Omental fat pad (tissue), 3 donors: ENCODE measurements at regions not wholly inside any gene's neighbourhood (a gene's known extent, or its start where the extent isn't known, plus 50 kb on each side); places are given as distances from the start of the nearest gene placed in this dataset.

Experiments used
- ATAC-seq: fragments of 150-250 bp; one replicate; pipeline ENCODE4 v1.9.1; 2016; ENCODE audit warnings: mild to moderate bottlenecking, moderate library complexity; ENCODE audit not compliant: low FRiP score
- DNase-seq: peaks from one replicate; pipeline ENCODE4 v3.0.0-alpha.2; 2019; ENCODE audit warnings: low spot score
- TF ChIP-seq, protein P1 (sequence below), 3 donors: fragments of 450-650 bp; IDR thresholded peaks; one replicate each; pipeline ENCODE4 v1.5.1; 2016 to 2017; ENCODE audit warnings: antibody characterized with exemption in 3 of 3, mild to moderate bottlenecking in 3 of 3, moderate library complexity in 2 of 3

DNA sequence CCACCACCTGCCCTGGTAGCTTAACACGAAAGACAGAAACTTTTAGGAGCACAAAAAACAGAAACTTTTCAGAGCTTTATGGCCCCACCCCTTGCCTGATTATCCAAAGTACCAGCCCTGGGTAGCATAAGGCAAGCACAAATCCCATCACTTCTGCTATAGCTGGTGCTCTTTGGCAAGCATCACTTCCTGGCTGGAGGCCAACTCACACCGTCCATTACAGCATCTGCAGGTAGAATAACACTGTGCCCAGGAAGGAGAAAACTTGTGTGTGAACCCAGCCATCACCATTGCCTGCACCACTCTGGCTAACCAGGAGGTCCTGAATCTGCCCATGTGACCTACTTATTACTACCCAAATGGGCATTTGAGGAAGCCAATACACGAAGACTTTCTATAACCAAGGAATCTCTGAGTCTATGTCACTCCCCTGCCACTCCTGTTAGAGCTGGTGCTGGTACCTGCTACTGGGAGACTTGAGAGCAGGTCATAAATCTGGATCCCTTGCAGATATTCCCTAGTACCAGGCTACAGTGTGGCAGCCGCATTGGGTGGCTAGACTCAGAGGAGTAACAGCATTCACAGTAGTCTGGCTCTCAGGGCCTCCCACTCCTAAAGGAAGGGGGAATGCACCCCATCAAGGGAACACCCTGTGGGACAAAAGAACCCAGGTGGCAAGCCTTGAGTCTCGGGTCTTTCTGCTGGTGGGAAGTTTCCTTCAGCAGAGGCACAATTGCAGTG lies 73.3 kb upstream of the AKAP13 start:
- DNase-seq (no peak), ATAC-seq (no peak)
- TF ChIP-seq, protein P1, sequence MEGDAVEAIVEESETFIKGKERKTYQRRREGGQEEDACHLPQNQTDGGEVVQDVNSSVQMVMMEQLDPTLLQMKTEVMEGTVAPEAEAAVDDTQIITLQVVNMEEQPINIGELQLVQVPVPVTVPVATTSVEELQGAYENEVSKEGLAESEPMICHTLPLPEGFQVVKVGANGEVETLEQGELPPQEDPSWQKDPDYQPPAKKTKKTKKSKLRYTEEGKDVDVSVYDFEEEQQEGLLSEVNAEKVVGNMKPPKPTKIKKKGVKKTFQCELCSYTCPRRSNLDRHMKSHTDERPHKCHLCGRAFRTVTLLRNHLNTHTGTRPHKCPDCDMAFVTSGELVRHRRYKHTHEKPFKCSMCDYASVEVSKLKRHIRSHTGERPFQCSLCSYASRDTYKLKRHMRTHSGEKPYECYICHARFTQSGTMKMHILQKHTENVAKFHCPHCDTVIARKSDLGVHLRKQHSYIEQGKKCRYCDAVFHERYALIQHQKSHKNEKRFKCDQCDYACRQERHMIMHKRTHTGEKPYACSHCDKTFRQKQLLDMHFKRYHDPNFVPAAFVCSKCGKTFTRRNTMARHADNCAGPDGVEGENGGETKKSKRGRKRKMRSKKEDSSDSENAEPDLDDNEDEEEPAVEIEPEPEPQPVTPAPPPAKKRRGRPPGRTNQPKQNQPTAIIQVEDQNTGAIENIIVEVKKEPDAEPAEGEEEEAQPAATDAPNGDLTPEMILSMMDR (IDR thresholded peaks at IDR 0.05) = no peak

- TF ChIP-seq, protein P1 (IDR thresholded peaks at IDR 0.05) = no peak
- no peak for DNase-seq
- no peak for ATAC-seq
Observed at GRCh38 chr15:85307687-85308045, 72.7 kb upstream of the AKAP13 start.

GRCh38 chr15:85311647-85312046 lies 68.8 kb upstream of the AKAP13 start:
- DNase-seq = no peak
- ATAC-seq = no peak
- TF ChIP-seq, protein P1 (IDR thresholded peaks at IDR 0.05) = no peak

- DNase-seq (no peak), ATAC-seq (peak; percentile 41)
- TF ChIP-seq, protein P1 (IDR thresholded peaks at IDR 0.05) = no peak
Observed at GRCh38 chr15:85312486-85312885, 67.9 kb upstream of the AKAP13 start.

GRCh38 chr15:85312929-85313331 lies 67.5 kb upstream of the AKAP13 start:
- TF ChIP-seq, protein P1 (IDR thresholded peaks at IDR 0.05) = no peak

DNA sequence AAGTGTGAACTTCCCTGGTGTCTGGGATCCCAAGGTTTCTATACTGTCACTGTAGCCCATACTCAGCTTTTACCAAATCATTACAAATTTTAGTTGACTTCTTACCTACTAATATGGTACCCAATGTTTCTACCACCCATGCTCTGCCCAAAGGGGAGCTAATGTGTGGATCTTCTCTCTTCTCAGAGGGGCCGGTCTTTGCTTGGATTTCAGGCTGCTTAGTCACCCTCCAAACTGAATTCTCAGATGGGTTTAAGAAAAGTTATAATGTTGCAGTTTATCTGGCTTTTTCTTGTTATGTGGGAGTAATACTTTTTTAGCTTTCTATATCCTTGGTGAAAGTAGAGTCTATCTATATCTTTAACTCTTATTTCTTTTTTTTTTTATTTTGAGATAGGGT lies 67.1 kb upstream of the AKAP13 start:
- TF ChIP-seq, protein P1 (IDR thresholded peaks at IDR 0.05) = no peak
- ATAC-seq (no peak), DNase-seq (no peak)

More at GRCh38 chr15:85312929-85313331, 67.5 kb upstream of the AKAP13 start:
- DNase-seq (no peak), ATAC-seq (no peak)

DNA sequence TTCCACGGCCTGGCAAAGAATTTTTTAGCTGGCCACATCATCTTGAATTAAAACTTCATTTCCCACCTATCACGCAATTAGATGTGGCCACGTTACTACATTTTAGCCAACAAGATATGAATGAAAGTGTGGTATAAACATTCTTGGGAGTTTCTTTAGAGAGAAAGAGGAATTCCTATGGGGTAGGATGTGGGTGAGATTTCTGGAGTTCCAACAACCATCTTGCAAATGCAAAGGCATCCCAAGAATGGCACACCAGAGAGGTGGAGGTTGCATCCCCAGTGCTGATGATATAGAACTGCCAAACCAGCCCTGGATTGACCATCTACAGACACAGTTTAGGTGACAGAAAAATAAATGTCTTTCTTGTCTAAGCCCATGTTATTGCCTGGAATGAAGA lies 66.3 kb upstream of the AKAP13 start:
- TF ChIP-seq, protein P1 (IDR thresholded peaks at IDR 0.05) = no peak
- no peak for DNase-seq
- no peak for ATAC-seq
